GM19193 (cell line): ENCODE measurements at regions not wholly inside any gene's neighbourhood (a gene's known extent, or its start where the extent isn't known, plus 50 kb on each side); places are given as distances from the start of the nearest gene placed in this dataset.

ENCODE experiments used
- POLR2A ChIP-seq: IDR thresholded peaks from 4 replicates; pipeline ENCODE4 v1.6.1; 2011; ENCODE audit not compliant: insufficient read depth, insufficient read length; ENCODE audit errors: extremely low read depth

DNA sequence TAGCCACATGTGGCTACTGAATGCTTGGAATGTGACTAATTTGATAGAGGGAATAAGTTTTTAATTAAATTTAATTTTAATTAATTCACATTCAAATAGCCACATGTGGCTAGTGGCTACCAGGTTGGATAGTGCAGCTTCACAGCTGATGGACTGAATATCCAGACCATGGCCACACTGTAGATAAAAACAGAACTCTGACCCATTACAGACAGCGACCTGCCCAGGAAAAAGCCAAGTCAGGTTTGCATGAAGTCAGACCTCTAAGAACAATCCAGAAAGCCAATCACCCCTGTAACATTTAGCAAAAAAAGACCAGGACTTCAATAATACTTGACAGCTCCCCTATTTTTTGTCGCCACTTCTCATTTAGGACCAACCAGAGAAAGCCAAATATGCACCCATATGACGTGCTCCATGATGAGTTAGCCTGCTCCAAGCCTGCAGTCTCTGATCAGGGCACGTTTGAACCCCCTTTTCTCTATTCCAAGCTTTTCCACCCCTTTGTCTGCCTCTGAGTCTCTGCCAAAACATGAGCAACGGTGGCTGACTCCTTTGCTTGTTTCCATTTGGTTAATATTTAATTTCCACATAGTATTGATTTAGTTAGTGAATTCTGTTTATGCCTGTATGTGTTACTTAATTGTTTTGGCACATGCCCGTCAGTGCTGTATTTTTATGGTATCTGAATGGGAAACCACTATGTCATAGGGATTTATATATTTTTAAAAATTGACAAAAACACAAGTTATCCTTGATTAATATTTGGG lies 636.3 kb downstream of the UTRN start:
- TF ChIP-seq POLR2A, result no peak

DNA sequence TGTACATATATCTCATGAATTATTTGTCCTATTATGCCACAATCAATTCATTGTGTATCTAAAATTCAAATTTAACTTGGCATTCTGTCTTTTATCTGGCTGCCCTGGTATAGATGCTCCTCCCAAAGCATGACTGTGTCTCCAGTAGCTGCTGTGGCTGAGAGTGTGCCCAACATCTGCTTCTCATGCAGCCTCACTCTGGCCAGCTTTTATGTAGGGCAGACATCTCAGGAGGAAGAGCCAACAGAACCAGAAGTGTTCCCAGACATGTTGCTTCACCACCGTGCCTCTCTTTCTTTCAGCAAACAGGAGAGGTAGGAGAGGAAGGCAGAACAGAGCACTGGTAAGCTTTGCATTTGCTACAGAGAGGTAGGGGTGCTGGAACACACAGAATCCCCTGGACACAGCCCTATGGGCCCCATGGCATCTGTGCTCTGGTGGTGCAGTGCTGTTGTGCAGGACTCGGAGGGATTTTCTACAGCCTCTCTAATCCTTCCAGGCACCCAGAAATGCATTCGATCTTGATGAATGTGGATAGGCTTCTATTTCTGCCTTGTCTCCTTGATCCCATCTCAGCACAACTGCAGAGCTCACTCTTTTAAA lies 637.1 kb downstream of the UTRN start:
- TF ChIP-seq POLR2A, result no peak

DNA sequence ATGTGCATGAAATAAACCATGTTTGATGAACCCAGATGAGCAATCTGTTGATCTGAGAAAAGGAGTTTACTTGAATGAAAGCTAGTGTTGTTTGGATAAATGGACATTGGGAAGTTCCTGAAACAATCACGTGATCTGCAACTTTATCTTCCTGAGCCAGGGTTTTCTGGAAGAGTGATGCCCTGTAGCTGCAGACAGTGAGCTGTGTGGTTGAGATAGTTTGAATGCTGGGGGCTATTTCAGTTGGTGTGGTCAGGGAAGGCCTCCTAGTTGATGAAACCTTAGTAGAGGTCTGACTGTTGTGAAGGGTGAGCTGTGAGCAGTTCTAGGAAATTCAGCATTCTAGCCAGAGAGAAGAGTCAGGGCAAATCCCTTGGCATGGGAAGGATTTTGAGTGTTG lies 643.7 kb downstream of the UTRN start:
- no peak for TF ChIP-seq POLR2A

DNA sequence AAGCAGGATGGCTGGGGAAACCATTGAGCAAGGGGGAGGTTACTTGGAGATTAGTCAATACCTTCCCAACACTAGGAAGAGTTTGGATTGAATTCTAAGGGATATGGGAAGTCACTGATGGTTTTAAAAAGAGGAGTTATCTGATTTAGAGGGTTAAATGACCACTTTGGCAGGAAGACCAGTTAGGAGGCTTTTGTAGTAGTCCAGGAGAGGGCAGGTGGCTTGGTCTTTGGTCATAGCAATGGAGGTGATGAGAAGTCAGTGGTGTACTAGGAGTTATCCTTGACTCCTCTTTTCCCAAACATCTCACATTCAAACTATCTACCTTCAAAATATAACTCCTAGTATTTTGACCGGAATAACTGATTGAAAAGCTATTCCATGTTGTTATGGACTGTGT lies 644.1 kb downstream of the UTRN start:
- TF ChIP-seq POLR2A, result no peak

DNA sequence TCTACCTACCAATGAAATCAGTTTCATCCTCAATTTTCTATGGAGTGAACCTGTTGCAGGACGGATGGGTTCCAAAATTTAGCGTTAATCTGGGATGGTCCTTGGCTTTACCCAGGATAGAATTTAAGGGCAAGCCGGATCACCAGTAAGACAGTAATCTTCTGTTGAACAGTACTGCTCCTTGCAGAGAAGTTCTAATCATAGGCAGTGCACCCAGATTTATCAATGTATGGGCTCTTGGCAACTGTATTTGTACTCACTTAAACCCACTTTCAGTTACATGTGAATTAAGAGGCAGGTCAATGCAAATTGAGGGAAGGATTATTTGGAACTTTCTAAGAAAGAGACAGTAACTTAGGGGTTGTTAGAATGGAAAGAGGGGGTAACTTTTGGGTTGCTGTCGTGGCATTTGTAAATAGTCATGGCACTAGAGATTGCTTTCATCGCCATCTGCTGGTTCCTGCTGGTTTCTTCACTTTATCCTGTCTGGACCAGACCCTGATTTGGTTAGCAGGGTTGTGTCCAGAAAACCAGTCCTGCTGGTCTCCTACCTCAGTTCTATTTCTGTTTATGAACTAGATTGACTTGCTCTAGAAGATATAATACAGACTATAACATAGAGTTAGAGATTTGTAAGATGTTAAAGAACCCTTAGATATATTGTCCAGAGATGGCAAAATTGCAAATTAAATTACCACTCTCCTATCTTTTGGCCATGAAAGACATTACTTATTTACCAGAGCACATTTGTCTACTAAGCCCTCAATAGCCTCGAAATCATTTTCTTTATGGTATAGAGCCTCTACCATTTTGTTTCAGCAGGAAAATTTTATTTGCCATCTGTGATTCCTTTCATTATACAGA lies 646.3 kb downstream of the UTRN start:
- TF ChIP-seq POLR2A, result no peak

DNA sequence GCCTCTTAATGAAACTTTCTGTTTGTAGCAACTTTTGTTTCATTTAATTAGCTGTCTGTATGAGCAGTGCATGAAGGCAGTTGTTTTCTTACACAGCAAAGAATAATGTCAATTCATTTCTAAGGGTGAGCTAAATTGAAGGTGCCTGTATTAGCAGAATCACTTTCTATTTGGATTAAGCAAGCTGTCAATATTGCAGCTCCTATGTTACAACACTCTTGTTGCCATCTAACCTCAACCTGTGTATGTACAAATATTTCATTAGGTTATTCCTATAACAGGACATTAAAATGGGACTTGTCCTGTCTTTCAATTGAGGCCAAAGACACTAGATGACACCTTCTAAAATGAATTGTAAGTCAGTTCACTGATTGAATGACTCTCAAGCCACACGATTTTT lies 647.5 kb downstream of the UTRN start:
- TF ChIP-seq POLR2A, result no peak

DNA sequence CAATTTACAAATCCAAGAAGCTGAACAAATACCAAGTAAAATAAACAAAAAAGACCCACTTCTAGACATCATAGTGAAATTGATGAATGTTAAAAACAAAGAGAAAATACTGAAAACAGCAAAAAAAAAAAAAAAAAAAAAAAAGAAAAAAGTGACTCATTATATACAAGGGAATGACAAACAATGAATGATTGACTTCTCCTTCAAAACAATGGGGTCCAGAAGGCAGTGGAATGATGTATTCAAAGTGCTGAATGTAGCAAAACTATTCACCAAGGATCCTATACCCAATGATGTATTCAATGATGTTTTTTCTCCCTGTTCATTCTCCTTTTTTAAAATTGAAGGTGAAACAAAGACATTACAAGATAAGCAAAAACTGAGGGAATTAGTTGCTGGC lies 650.0 kb downstream of the UTRN start:
- TF ChIP-seq POLR2A, result no peak

DNA sequence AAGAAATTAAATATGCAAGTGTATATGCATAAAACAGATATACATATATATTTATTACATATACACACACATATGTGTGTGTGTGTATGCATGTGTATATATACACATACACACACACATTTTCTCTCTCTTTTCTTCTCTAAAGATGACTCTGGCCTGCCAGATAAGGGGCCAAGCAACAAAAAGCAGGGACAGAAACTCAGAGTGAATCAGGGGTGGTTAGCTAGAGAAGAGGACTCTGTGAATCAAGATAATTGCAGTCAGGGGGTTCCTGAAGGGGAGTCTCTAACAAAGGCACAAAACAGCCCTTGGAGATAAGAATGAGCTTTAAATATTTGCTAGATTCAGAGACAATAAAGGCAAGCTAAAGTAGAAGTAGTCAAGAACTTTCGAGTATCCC lies 650.5 kb downstream of the UTRN start:
- no peak for TF ChIP-seq POLR2A

DNA sequence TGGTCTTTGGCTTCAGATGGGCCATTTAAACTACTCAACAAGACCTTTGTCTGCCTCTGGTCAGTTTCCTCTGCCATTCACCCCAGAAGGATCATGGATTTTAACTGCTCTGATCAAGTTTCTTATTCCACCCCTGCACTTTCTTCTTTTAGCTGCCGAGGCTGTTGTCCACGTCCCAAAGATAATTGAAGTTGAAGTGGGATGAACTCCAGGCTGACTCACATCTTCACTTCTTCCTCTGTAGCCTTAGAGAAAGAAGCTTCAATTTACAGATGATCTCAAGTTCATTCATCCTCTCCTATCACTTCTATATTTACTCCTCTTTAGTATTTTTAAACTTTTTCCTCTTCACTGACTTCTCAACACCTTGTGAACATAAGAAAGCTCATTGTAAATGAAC lies 651.6 kb downstream of the UTRN start:
- TF ChIP-seq POLR2A, result no peak

DNA sequence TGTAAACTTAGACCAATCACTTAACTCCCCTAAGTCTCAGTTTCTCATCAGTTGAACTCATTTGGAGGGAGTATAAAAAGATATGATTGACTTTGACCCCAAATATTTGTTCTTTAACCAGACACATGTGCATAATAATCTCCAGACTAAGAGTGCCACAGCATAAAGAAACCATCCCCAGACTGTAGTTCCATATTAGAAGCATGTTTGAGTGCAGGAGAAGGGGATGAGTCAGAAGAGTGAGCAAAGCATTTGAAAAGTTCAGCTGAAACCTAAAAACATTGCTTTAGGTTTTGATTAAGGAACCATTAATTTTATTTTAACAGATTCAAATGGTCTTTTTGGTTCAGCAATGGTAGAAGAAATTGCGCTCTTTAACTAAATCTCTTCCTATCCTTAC lies 654.8 kb downstream of the UTRN start:
- no peak for TF ChIP-seq POLR2A

DNA sequence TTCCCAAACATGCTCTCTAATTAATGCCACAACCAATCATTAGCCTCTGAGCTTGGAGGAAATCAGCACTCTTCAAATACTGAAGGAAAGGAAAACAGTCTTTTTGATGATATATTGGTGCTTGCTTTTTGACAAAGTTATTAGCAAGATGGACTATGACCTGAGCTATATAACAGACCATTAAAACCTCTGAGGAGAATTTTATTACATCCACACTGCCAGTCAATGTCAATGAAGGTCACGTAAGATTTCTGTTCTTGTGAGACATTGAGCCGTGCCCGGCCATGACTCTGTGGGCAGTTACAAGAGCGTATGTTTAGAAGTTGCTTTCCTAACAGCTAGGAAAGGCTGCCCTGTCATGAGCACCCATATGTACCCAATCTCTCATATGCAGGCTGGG lies 659.0 kb downstream of the UTRN start:
- no peak for TF ChIP-seq POLR2A

DNA sequence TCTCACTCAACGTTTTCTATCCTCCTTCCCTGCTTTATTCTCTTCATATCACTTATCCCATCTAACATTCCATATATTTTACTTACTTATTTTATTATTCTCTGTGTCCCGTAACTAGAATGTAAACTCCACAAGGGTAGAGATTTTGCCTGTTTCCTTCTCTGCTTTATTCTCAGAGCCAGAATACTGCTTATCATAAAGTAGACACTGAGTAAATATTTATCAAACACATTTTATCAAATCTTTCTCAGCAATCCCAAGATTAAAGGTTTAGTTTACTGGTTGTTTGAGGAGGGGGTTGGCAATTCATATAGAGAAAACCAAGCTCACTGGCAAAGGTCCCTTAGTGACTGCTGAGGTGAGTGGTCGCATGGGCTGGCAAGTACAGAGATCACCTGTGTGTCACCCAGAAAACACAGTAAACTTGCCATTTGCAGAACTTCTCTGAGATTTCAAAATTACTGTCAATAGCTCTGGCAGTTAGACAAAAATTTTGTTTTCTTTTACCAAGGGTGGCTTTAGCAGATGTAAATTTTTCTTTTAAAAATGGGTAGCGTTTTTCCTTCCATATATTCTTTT lies 662.4 kb downstream of the UTRN start:
- no peak for TF ChIP-seq POLR2A

DNA sequence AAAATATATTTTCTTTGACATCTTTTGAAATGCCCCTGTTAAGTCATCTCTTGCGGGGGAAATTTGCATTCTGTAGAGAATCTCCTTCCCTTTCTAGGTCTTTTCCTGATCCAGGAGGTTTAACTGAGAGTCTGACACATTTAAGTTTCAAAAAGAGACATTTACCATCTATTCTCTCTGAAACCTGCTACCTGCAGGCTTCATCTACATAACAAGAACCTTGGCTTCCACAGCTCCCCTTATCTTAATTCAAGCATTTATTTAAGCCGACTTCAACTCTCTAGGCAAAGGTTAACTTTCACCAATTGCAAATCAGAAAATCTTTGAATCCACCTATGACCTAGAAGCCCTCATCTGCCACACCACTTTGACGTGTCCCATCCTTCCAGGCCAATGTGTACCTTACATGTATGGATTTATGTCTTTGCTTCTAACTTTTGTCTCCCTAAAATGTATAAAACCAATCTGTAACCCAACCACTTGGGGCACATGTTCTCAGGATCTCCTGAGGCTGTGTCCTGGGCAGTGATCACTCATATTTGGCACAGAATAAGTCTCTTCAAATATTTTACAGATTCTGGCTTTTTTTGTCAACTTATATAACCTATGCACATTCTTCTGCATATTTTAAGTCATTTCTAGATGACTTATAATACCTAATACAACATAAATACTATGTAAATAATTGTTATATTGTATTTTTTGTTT lies 666.7 kb downstream of the UTRN start:
- TF ChIP-seq POLR2A, result no peak

DNA sequence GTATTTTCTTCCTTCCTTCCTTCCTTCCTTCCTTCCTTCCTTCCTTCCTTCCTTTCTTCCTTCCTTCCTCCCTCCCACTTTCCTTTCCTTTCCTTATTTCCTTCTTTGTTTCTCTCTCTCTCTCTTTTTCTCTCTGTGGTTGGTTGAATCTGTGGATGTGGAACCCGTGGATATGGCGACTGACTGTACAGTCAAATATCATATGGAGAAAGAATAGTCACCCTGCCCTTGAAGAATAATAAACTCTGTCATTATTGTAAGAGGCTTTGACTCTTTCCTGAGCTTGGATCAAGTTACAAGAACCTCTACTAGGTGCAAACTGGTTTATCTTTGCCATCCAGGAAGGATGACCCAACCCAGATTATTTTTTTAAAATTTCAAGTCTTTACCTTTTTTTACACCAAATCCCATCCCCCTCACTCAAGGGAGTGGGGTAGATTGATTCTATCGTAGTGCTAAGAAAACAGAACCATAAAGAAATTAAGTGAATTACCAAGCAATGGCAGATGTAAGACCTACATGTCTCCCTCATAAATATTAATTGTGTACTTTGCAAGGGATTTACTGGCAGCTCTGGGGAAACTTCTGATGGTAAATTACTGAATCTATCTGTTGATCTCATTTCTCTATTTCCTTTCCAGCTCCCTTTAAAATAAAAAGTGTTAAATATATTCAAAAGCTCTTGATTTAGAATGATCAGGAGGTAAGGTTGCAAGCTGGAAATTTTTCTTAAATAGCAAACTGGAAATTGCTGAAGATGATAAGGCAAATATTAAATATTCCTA lies 667.5 kb downstream of the UTRN start:
- no peak for TF ChIP-seq POLR2A
